Chondrocyte (in vitro differentiated cells): ENCODE measurements at regions not wholly inside any gene's neighbourhood (a gene's known extent, or its start where the extent isn't known, plus 50 kb on each side); places are given as distances from the start of the nearest gene placed in this dataset.

ENCODE experiments used
- DNase-seq: peaks from one replicate; pipeline ENCODE4 v3.0.0; 2021; ENCODE audit warnings: mixed read lengths, low spot score
- H3K27ac Mint-ChIP-seq: one replicate; pipeline ENCODE4 v1.8.0; 2021; ENCODE audit warnings: mild to moderate bottlenecking, moderate library complexity, mixed read lengths; ENCODE audit not compliant: unreplicated experiment
- H3K27me3 Mint-ChIP-seq: 2 replicates; pipeline ENCODE4 v1.8.0; 2021; ENCODE audit warnings: low read depth, mixed read lengths
- H3K36me3 Mint-ChIP-seq: 2 replicates; pipeline ENCODE4 v1.8.0; 2021; ENCODE audit warnings: low read depth, mixed read lengths
- H3K4me1 Mint-ChIP-seq: 2 replicates; pipeline ENCODE4 v1.8.0; 2021; ENCODE audit warnings: low read depth, mild to moderate bottlenecking, mixed read lengths
- H3K4me3 Mint-ChIP-seq: one replicate; pipeline ENCODE4 v1.8.0; 2021; ENCODE audit warnings: mild to moderate bottlenecking, moderate library complexity, mixed read lengths; ENCODE audit not compliant: unreplicated experiment
- H3K9me3 Mint-ChIP-seq: 2 replicates; pipeline ENCODE4 v1.8.0; 2021; ENCODE audit warnings: low read depth, mixed read lengths
- TF ChIP-seq, protein P1 (sequence below): fragments of 200-600 bp; sonication (generic); IDR thresholded peaks from 2 replicates; pipeline ENCODE4 v1.5.0; 2021; ENCODE audit warnings: antibody characterized with exemption, mild to moderate bottlenecking, moderate library complexity

DNA sequence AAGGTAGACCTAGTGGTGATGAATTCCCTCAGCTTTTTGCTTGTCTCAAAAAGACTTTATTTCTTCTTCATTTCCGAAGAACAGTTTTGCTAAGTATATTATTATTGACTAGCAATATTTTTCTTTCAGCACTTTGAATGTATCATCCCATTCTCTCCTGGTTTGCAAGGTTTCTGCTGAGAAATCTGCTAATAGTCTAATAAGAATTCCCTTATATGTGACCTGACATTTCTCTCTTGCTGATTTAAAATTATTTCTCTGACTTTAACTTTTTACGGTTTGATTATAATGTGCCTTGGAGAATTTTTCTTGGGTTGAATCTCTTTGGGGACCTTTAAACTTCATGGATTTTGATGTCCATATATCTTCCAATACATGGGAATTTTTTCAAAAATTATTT lies 628.3 kb upstream of the ADGRL2 start:
- H3K27ac Mint-ChIP-seq = no peak overlapping the region
- TF ChIP-seq, protein P1, sequence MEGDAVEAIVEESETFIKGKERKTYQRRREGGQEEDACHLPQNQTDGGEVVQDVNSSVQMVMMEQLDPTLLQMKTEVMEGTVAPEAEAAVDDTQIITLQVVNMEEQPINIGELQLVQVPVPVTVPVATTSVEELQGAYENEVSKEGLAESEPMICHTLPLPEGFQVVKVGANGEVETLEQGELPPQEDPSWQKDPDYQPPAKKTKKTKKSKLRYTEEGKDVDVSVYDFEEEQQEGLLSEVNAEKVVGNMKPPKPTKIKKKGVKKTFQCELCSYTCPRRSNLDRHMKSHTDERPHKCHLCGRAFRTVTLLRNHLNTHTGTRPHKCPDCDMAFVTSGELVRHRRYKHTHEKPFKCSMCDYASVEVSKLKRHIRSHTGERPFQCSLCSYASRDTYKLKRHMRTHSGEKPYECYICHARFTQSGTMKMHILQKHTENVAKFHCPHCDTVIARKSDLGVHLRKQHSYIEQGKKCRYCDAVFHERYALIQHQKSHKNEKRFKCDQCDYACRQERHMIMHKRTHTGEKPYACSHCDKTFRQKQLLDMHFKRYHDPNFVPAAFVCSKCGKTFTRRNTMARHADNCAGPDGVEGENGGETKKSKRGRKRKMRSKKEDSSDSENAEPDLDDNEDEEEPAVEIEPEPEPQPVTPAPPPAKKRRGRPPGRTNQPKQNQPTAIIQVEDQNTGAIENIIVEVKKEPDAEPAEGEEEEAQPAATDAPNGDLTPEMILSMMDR = no peak

DNA sequence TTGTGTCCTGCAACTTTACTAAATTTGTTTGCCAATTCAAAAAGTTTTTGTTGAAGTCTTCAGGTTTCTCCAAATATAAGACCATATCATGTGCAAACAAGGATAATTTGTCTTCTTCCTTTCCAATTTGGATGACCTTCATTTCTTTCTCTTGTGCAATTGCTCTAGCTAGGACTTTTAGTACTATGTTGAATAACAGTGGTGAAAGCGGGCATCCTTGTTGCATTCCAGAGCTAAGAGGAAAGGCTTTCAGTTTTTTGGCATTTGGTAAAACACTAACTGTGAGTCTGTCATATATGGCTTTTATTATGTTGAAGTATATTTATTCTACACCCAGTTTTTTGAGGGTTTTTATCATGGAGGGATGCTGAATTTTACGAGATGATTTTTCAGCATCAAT lies 630.0 kb upstream of the ADGRL2 start:
- Mint-ChIP-seq H3K27me3 (no peaks in the 10 kb centered on the region), H3K36me3 (peaks cover 6% of the 10 kb centered on the region), H3K9me3 (peaks cover 39% of the 10 kb centered on the region), H3K4me3 (no peak overlapping the region), H3K4me1 (no peaks in the 10 kb centered on the region), H3K27ac (no peak overlapping the region)
- TF ChIP-seq, protein P1 = no peak
- no peak for DNase-seq

More for the DNA sequence above, 628.3 kb upstream of the ADGRL2 start:
- Mint-ChIP-seq H3K4me3 (no peak overlapping the region), H3K4me1 (no peaks in the 10 kb centered on the region), H3K36me3 (peaks cover 6% of the 10 kb centered on the region), H3K27me3 (no peaks in the 10 kb centered on the region), H3K9me3 (peaks cover 41% of the 10 kb centered on the region)
- no peak for DNase-seq

DNA sequence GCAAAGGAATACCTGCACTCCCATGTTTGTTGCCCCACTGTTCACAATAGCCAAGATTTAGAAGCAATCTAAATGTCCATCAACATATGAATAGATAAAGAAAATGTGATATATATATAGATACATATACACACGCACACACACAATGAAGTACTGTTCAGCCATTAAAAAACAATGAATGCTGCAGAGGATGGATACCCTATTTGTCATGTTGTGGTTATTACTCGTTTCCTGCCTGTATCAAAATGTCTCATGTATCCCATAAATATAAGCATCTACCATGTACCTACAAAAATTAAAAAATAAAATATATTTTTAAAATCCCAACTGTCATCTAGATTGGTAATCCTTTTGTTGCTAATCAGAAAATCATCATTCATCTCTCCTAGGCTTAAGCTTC lies 634.8 kb upstream of the ADGRL2 start:
- Mint-ChIP-seq H3K36me3 (peaks cover 6% of the 10 kb centered on the region), H3K4me3 (no peak overlapping the region), H3K4me1 (no peaks in the 10 kb centered on the region), H3K27ac (no peak overlapping the region), H3K9me3 (peaks cover 31% of the 10 kb centered on the region), H3K27me3 (no peaks in the 10 kb centered on the region)
- TF ChIP-seq, protein P1 = no peak
- no peak for DNase-seq

DNA sequence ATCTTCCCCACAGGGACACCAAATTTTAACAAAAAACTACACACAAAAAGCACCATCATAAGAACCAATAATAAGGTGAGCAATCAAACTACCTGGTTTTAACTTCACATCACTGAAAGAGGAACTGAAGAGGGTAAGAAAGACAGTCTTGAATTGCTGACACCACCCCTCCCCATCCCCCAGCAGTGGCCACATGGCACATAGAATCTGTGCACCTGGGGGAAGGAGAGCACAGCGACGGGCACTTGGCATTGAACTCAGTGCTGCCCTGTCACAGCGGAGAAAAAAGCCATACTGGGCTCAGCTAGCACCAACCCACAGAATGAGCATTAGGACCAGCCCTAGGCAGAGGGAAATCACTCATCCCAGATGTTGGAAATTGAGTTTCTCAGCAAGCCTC lies 640.0 kb upstream of the ADGRL2 start:
- H3K36me3 Mint-ChIP-seq = peaks cover 3% of the 10 kb centered on the region
- no peaks in the 10 kb centered on the region for H3K27me3 Mint-ChIP-seq
- peaks cover 5% of the 10 kb centered on the region for H3K4me1 Mint-ChIP-seq
- TF ChIP-seq, protein P1 = no peak
- H3K27ac Mint-ChIP-seq = no peak overlapping the region
- no peak overlapping the region for H3K4me3 Mint-ChIP-seq
- peaks cover 15% of the 10 kb centered on the region for H3K9me3 Mint-ChIP-seq
- no peak for DNase-seq

DNA sequence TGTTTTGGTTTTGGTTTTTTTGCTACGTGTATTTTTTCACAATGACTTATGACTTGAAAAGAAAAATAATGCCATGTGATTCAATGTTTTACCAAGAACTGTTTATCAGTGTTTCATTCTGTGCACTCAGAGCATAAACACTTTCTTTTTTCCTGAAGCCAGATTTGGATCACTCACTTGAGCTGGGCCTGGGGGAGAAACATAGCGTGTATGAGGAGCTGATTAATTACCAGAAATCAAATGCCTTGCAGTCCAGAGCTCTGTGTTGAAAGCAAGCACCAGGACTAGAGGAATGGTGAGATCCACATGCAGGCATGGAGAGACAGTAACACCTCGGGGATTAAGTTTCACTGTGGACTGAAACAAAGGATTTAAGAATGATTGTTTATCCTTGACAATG lies 642.1 kb upstream of the ADGRL2 start:
- H3K27me3 Mint-ChIP-seq = no peaks in the 10 kb centered on the region
- TF ChIP-seq, protein P1 = no peak
- no peak overlapping the region for H3K27ac Mint-ChIP-seq
- no peak for DNase-seq
- peaks cover 13% of the 10 kb centered on the region for H3K4me1 Mint-ChIP-seq
- no peaks in the 10 kb centered on the region for H3K36me3 Mint-ChIP-seq
- H3K9me3 Mint-ChIP-seq = no peaks in the 10 kb centered on the region
- no peak overlapping the region for H3K4me3 Mint-ChIP-seq
